ENCODE measurements at regions not wholly inside any gene's neighbourhood (a gene's known extent, or its start where the extent isn't known, plus 50 kb on each side); places are given as distances from the start of the nearest gene placed in this dataset.

GRCh38 chr12:74317741-74318140 lies 219.9 kb upstream of the ATXN7L3B start:
- Histone ChIP-seq H3K4me3 (no peak overlapping the region), H3K9me3 (no peaks in the 10 kb centered on the region), H3K27ac (no peak overlapping the region), H3K36me3 (no peaks in the 10 kb centered on the region), H3K27me3 (no peaks in the 10 kb centered on the region), H3K4me1 (no peaks in the 10 kb centered on the region)
- ATAC-seq, result no peak
- no peak for TF ChIP-seq CTCF (IDR thresholded peaks at IDR 0.05)
- no peak for DNase-seq
- intact Hi-C loops (cut with DNase I), result no loop called here

- ATAC-seq (no peak), DNase-seq (no peak)
- no peaks in the 10 kb centered on the region for H3K27me3 ChIP-seq
- H3K4me1 ChIP-seq, result no peaks in the 10 kb centered on the region
- intact Hi-C loops (cut with DNase I), result no loop called here
- no peak for TF ChIP-seq CTCF (IDR thresholded peaks at IDR 0.05)
- no peaks in the 10 kb centered on the region for H3K36me3 ChIP-seq
- no peaks in the 10 kb centered on the region for H3K9me3 ChIP-seq
- no peak overlapping the region for H3K4me3 ChIP-seq
- H3K27ac ChIP-seq, result no peak overlapping the region
These were observed 217.7 kb upstream of the ATXN7L3B start for GRCh38 chr12:74319886-74320285.

DNA sequence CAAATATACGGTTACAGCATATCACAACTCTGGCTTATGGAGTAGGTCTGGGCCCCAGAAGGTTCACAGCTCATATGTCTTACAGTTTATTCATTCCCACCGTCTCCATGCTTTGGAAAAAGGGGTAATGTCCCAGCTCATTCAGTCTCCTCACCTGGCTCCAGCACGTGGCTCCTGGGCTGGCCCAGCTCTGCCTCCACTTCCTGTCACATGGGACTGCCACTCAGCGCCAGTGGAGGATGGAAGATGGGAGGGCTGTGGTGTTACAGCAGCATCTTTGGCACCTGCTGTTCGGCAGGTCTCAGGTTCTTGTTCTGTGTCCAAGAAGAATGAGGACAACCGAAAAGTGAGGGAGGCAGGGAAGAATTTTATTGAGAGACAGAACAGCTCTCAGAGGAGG lies 216.3 kb upstream of the ATXN7L3B start:
- no peak for ATAC-seq
- Histone ChIP-seq H3K27me3 (no peaks in the 10 kb centered on the region), H3K36me3 (no peaks in the 10 kb centered on the region), H3K4me3 (no peak overlapping the region), H3K27ac (no peak overlapping the region), H3K9me3 (no peaks in the 10 kb centered on the region), H3K4me1 (no peaks in the 10 kb centered on the region)
- DNase-seq, result no peak
- intact Hi-C loops (cut with DNase I), result no loop called here
- TF ChIP-seq CTCF (IDR thresholded peaks at IDR 0.05), result no peak

DNA sequence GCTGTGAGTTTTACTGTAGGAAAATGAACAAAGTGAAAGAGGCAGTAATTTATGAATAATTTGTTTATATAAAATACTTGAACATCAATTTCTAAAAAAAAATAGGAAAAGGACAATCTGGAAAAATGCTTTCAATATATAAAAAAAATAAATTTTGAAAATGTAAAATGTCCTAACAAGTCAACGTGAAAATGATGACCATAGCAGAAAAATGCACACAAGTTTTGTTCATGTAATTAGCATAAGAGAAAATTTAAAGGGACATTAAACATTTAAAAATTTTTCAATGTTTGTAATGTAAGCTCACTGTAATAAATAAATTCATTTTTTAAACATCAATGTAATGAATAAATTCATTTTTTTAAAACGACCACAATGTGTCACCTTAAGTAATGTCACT lies 214.8 kb upstream of the ATXN7L3B start:
- ATAC-seq, result no peak
- no peak for DNase-seq
- no peaks in the 10 kb centered on the region for H3K9me3 ChIP-seq
- no peak overlapping the region for H3K27ac ChIP-seq
- no peaks in the 10 kb centered on the region for H3K27me3 ChIP-seq
- no peak for TF ChIP-seq CTCF (IDR thresholded peaks at IDR 0.05)
- H3K36me3 ChIP-seq, result no peaks in the 10 kb centered on the region
- intact Hi-C loops (cut with DNase I), result no loop called here
- no peak overlapping the region for H3K4me3 ChIP-seq
- no peaks in the 10 kb centered on the region for H3K4me1 ChIP-seq

GRCh38 chr12:74328623-74329022 lies 209.0 kb upstream of the ATXN7L3B start:
- no peak for DNase-seq
- no peak for TF ChIP-seq CTCF (IDR thresholded peaks at IDR 0.05)
- H3K27ac ChIP-seq, result no peak overlapping the region
- no peaks in the 10 kb centered on the region for H3K36me3 ChIP-seq
- no peak overlapping the region for H3K4me3 ChIP-seq
- intact Hi-C loops (cut with DNase I), result no loop called here
- H3K27me3 ChIP-seq, result no peaks in the 10 kb centered on the region
- ATAC-seq, result peak; percentile 37
- no peaks in the 10 kb centered on the region for H3K4me1 ChIP-seq
- no peaks in the 10 kb centered on the region for H3K9me3 ChIP-seq

DNA sequence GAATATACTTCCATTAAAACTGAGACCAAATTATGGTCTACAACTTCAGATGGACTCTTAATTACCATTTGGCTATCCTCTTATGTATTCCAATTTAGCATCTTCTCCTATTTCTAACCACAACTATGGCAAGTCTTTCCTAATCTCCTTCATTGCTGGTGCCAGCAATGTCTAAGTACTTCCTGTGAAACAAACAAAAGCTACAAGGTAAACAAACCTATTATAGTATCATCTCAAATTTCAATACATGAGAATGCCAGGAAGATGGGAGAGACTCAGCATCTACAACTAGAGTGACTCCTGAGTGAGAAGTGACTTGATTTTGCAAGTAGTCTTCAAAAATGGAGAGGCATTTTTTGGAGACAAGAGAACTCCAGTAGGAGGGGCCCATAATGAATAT lies 202.9 kb upstream of the ATXN7L3B start:
- no peak for TF ChIP-seq CTCF (IDR thresholded peaks at IDR 0.05)
- Histone ChIP-seq H3K4me1 (no peaks in the 10 kb centered on the region), H3K27ac (no peak overlapping the region), H3K27me3 (no peaks in the 10 kb centered on the region), H3K36me3 (no peaks in the 10 kb centered on the region), H3K4me3 (no peak overlapping the region), H3K9me3 (no peaks in the 10 kb centered on the region)
- intact Hi-C loops (cut with DNase I), result no loop called here
- ATAC-seq (no peak), DNase-seq (no peak)
